GM23338 (cell line): ENCODE measurements at regions not wholly inside any gene's neighbourhood (a gene's known extent, or its start where the extent isn't known, plus 50 kb on each side); places are given as distances from the start of the nearest gene placed in this dataset.

Experiments used
- ATAC-seq: fragments of 200-7000 bp; cut with Tn5 transposase; 3 replicates; pipeline ENCODE4 v1.9.1; 2020
- DNase-seq: peaks from one replicate; pipeline ENCODE4 v3.0.0-alpha.2; 2015; ENCODE audit warnings: low spot score
- H2AFZ ChIP-seq: fragments of 200-600 bp; sonication (generic); 2 replicates; pipeline ENCODE4 v1.8.0; 2016; ENCODE audit warnings: antibody characterized with exemption, mild to moderate bottlenecking, moderate library complexity
- H3F3A ChIP-seq: fragments of 200-600 bp; sonication (generic); replicated peaks from 2 replicates; pipeline ENCODE4 v1.8.0; 2017; ENCODE audit warnings: antibody characterized with exemption, mixed run types, low read depth
- H3K27ac ChIP-seq: fragments of 200-600 bp; sonication (generic); 2 replicates; pipeline ENCODE4 v1.6.1; 2016; ENCODE audit warnings: low read depth
- H3K27me3 ChIP-seq: fragments of 200-600 bp; sonication (generic); 2 replicates; pipeline ENCODE4 v1.8.0; 2016; ENCODE audit warnings: mild to moderate bottlenecking, mixed run types, moderate library complexity; ENCODE audit not compliant: insufficient read depth
- H3K36me3 ChIP-seq: fragments of 200-600 bp; sonication (generic); 2 replicates; pipeline ENCODE4 v1.8.0; 2016; ENCODE audit warnings: mild to moderate bottlenecking; ENCODE audit not compliant: insufficient read depth
- H3K4me1 ChIP-seq: fragments of 200-600 bp; sonication (generic); 2 replicates; pipeline ENCODE4 v1.8.0; 2016; ENCODE audit warnings: mild to moderate bottlenecking, moderate library complexity; ENCODE audit not compliant: insufficient read depth
- H3K4me2 ChIP-seq: fragments of 200-600 bp; sonication (generic); 2 replicates; pipeline ENCODE4 v1.7.1; 2017; ENCODE audit warnings: mixed run types
- H3K4me3 ChIP-seq: fragments of 200-600 bp; sonication (generic); 2 replicates; pipeline ENCODE4 v1.6.1; 2016; ENCODE audit warnings: mixed run types
- H3K79me2 ChIP-seq: fragments of 200-600 bp; sonication (generic); replicated peaks from 2 replicates; pipeline ENCODE4 v1.8.0; 2017; ENCODE audit warnings: mild to moderate bottlenecking; ENCODE audit not compliant: insufficient read depth
- H3K9me2 ChIP-seq: fragments of 200-600 bp; sonication (generic); 2 replicates; pipeline ENCODE4 v1.8.0; 2017; ENCODE audit not compliant: insufficient read depth
- H4K20me1 ChIP-seq: fragments of 200-600 bp; sonication (generic); replicated peaks from 2 replicates; pipeline ENCODE4 v1.8.0; 2017; ENCODE audit warnings: mild to moderate bottlenecking; ENCODE audit not compliant: insufficient read depth
- H3K27ac Mint-ChIP-seq: 2 replicates; pipeline ENCODE4 v1.8.0; 2020; ENCODE audit warnings: inconsistent platforms, mild to moderate bottlenecking, moderate library complexity, mixed read lengths
- H3K27me3 Mint-ChIP-seq: 3 replicates; pipeline ENCODE4 v1.8.0; 2022; ENCODE audit warnings: low read depth, mild to moderate bottlenecking, moderate library complexity, mixed read lengths, inconsistent platforms; ENCODE audit not compliant: insufficient read depth, poor library complexity
- H3K36me3 Mint-ChIP-seq: 3 replicates; pipeline ENCODE4 v1.8.0; 2021; ENCODE audit warnings: low read depth, mild to moderate bottlenecking, inconsistent platforms, moderate library complexity, mixed read lengths
- H3K4me1 Mint-ChIP-seq: 3 replicates; pipeline ENCODE4 v1.8.0; 2020; ENCODE audit warnings: mild to moderate bottlenecking, inconsistent platforms, mixed read lengths
- H3K4me3 Mint-ChIP-seq: 3 replicates; pipeline ENCODE4 v1.8.0; 2021; ENCODE audit warnings: moderate library complexity, mild to moderate bottlenecking, inconsistent platforms, mixed read lengths
- H3K9me3 Mint-ChIP-seq: 3 replicates; pipeline ENCODE4 v1.8.0; 2020; ENCODE audit warnings: moderate library complexity, mild to moderate bottlenecking, inconsistent platforms, mixed read lengths
- CREB1 ChIP-seq: fragments of 250-450 bp; sonication (Bioruptor Pico); IDR thresholded peaks from 2 replicates; pipeline ENCODE4 v1.5.0; 2020; ENCODE audit warnings: low read depth, mild to moderate bottlenecking, moderate library complexity
- EZH2 ChIP-seq: fragments of 200-600 bp; sonication (generic); IDR thresholded peaks from one replicate; pipeline ENCODE4 v1.8.0; 2017; ENCODE audit warnings: antibody characterized with exemption, mild to moderate bottlenecking, low read depth; ENCODE audit not compliant: unreplicated experiment
- EZH2phosphoT487 ChIP-seq: fragments of 200-600 bp; sonication (generic); IDR thresholded peaks from one replicate; pipeline ENCODE4 v1.8.1; 2018; ENCODE audit warnings: antibody characterized with exemption; ENCODE audit not compliant: unreplicated experiment
- JUNB ChIP-seq: IDR thresholded peaks from one replicate; pipeline ENCODE4 v1.6.1; 2016; ENCODE audit warnings: antibody characterized with exemption; ENCODE audit not compliant: unreplicated experiment
- NANOG ChIP-seq: IDR thresholded peaks from 2 replicates; pipeline ENCODE4 v1.6.1; 2016; ENCODE audit warnings: antibody characterized with exemption, borderline replicate concordance
- POLR2AphosphoS5 ChIP-seq: IDR thresholded peaks from 2 replicates; pipeline ENCODE4 v1.6.1; 2016; ENCODE audit warnings: antibody characterized with exemption, low read depth
- STAT1 ChIP-seq: IDR thresholded peaks from one replicate; pipeline ENCODE4 v1.6.1; 2016; ENCODE audit warnings: antibody characterized with exemption; ENCODE audit not compliant: unreplicated experiment
- ZNF114 ChIP-seq: fragments of 250-450 bp; sonication (Bioruptor Pico); IDR thresholded peaks from 2 replicates; pipeline ENCODE4 v1.5.0; 2020; ENCODE audit warnings: mild to moderate bottlenecking, moderate library complexity
- TF ChIP-seq, protein P1 (sequence below), 2 experiments: fragments of 200-600 bp in 1 of 2; sonication (generic) in 1 of 2; conservative IDR thresholded peaks; 2 replicates each; pipeline versions ENCODE4 v1.5.1 to v1.6.1; 2016 to 2017; ENCODE audit warnings: antibody characterized with exemption in 2 of 2, low read depth in 2 of 2, mild to moderate bottlenecking in 2 of 2, moderate library complexity in 1 of 2
- TF ChIP-seq, protein P2 (sequence below): IDR thresholded peaks from one replicate; pipeline ENCODE4 v1.6.1; 2018; ENCODE audit warnings: antibody characterized with exemption; ENCODE audit not compliant: unreplicated experiment
- TF ChIP-seq, protein P3 (sequence below): IDR thresholded peaks from 2 replicates; pipeline ENCODE4 v1.6.1; 2016; ENCODE audit warnings: antibody characterized with exemption

DNA sequence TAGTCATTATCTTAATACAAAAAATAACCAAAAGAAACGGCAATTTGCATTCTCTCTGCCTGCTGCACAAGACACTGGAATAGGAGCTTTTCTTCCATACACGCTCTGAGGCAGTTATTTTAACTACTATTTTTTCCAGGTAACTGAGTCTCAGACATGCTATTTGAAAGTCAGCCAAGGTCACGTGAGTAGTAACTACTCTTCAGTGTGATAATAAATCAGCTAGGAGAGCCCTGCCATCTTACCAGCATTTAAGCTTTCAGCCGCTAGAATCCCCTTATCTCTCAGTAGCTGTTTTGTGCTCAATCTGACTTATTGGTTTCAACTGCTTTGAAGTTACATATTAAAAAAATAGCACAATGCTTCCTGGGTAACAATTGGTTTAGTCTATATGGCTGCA, 84.5 kb downstream of the NRN1 start (continued):
- TF ChIP-seq, protein P1, sequence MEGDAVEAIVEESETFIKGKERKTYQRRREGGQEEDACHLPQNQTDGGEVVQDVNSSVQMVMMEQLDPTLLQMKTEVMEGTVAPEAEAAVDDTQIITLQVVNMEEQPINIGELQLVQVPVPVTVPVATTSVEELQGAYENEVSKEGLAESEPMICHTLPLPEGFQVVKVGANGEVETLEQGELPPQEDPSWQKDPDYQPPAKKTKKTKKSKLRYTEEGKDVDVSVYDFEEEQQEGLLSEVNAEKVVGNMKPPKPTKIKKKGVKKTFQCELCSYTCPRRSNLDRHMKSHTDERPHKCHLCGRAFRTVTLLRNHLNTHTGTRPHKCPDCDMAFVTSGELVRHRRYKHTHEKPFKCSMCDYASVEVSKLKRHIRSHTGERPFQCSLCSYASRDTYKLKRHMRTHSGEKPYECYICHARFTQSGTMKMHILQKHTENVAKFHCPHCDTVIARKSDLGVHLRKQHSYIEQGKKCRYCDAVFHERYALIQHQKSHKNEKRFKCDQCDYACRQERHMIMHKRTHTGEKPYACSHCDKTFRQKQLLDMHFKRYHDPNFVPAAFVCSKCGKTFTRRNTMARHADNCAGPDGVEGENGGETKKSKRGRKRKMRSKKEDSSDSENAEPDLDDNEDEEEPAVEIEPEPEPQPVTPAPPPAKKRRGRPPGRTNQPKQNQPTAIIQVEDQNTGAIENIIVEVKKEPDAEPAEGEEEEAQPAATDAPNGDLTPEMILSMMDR (conservative IDR thresholded peaks at IDR 0.05; ENCODE audit: low read depth in 2 of 2): no peak
- no peak for TF ChIP-seq NANOG
- TF ChIP-seq, protein P2, sequence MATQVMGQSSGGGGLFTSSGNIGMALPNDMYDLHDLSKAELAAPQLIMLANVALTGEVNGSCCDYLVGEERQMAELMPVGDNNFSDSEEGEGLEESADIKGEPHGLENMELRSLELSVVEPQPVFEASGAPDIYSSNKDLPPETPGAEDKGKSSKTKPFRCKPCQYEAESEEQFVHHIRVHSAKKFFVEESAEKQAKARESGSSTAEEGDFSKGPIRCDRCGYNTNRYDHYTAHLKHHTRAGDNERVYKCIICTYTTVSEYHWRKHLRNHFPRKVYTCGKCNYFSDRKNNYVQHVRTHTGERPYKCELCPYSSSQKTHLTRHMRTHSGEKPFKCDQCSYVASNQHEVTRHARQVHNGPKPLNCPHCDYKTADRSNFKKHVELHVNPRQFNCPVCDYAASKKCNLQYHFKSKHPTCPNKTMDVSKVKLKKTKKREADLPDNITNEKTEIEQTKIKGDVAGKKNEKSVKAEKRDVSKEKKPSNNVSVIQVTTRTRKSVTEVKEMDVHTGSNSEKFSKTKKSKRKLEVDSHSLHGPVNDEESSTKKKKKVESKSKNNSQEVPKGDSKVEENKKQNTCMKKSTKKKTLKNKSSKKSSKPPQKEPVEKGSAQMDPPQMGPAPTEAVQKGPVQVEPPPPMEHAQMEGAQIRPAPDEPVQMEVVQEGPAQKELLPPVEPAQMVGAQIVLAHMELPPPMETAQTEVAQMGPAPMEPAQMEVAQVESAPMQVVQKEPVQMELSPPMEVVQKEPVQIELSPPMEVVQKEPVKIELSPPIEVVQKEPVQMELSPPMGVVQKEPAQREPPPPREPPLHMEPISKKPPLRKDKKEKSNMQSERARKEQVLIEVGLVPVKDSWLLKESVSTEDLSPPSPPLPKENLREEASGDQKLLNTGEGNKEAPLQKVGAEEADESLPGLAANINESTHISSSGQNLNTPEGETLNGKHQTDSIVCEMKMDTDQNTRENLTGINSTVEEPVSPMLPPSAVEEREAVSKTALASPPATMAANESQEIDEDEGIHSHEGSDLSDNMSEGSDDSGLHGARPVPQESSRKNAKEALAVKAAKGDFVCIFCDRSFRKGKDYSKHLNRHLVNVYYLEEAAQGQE: no peak

DNA sequence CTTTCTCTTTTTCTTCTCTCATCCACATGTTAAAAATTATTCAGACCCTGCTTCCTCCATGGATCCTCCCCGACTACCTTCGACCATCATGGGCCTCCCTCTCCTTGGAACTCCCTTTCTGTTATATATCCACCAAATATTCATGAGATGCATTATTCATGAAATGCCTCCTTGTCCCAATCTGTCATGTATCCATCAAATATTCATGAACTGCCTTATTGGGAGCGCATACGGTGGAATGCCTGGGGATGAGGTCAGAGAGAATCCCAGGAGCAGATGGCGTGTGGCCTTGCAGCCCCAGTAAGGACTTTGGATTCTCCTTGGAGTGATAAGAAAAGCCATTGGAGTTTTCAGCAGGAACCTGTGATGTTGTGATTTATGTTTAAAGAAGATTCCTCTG, 97.0 kb downstream of the NRN1 start:
- Histone ChIP-seq H3K4me1 (no peaks in the 10 kb centered on the region), H2AFZ (no peak overlapping the region), H4K20me1 (no peaks in the 10 kb centered on the region), H3K9me2 (peaks cover 3% of the 10 kb centered on the region; the same call in 1 of the 2 replicates), H3K4me3 (no peak overlapping the region), H3K27me3 (no peaks in the 10 kb centered on the region), H3F3A (no peaks in the 10 kb centered on the region), H3K27ac (no peak overlapping the region), H3K79me2 (no peaks in the 10 kb centered on the region), H3K4me2 (no peak overlapping the region), H3K36me3 (no peaks in the 10 kb centered on the region)
- ATAC-seq: no peak
- no peak overlapping the region for H3K27ac Mint-ChIP-seq
- no peaks in the 10 kb centered on the region for H3K27me3 Mint-ChIP-seq
- H3K4me3 Mint-ChIP-seq: no peak overlapping the region
- H3K9me3 Mint-ChIP-seq: no peaks in the 10 kb centered on the region
- DNase-seq: no peak
- no peaks in the 10 kb centered on the region for H3K36me3 Mint-ChIP-seq
- H3K4me1 Mint-ChIP-seq: no peaks in the 10 kb centered on the region; the same call in 2 of the 3 replicates
- no peak for TF ChIP-seq CREB1 (CRISPR knock-in tag)
- no peak for TF ChIP-seq ZNF114
- TF ChIP-seq JUNB: no peak
- no peak for TF ChIP-seq EZH2
- no peak for TF ChIP-seq POLR2AphosphoS5
- no peak for TF ChIP-seq EZH2phosphoT487
- TF ChIP-seq, protein P2: no peak
- TF ChIP-seq, protein P3, sequence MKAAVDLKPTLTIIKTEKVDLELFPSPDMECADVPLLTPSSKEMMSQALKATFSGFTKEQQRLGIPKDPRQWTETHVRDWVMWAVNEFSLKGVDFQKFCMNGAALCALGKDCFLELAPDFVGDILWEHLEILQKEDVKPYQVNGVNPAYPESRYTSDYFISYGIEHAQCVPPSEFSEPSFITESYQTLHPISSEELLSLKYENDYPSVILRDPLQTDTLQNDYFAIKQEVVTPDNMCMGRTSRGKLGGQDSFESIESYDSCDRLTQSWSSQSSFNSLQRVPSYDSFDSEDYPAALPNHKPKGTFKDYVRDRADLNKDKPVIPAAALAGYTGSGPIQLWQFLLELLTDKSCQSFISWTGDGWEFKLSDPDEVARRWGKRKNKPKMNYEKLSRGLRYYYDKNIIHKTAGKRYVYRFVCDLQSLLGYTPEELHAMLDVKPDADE: no peak
- TF ChIP-seq, protein P1 (conservative IDR thresholded peaks at IDR 0.05; ENCODE audit: low read depth in 2 of 2): no peak
- TF ChIP-seq STAT1: no peak
